Kidney (tissue), 13 donors: ENCODE measurements at regions not wholly inside any gene's neighbourhood (a gene's known extent, or its start where the extent isn't known, plus 50 kb on each side); places are given as distances from the start of the nearest gene placed in this dataset.
A peak's percentile ranks its signal among the peaks of the same experiment; 100 is the strongest.

Experiments
- DNase-seq, 5 donors: peaks; one replicate each; pipeline ENCODE4 v3.0.0-alpha.2; 2013 to 2020
- FAIRE-seq: peaks from 2 replicates; lab custom pipeline; 2012; peaks lifted over from hg19 to GRCh38; lab: Jason Lieb, UNC
- H3K27ac ChIP-seq, 2 donors: one replicate each; pipeline ENCODE4 v1.7.0; 2013; ENCODE audit warnings: low read depth in 2 of 2, low read length in 2 of 2, inconsistent platforms in 1 of 2
- H3K27me3 ChIP-seq: one replicate; pipeline ENCODE4 v1.7.1; 2013; ENCODE audit warnings: low read length, inconsistent platforms; ENCODE audit not compliant: control insufficient read depth, insufficient read depth
- H3K36me3 ChIP-seq, 3 donors: one replicate each; pipeline versions ENCODE4 v1.7.0 to v1.7.1; 2013; ENCODE audit warnings: low read length in 3 of 3, control low read depth in 1 of 3, inconsistent platforms in 1 of 3; ENCODE audit not compliant: insufficient read depth in 3 of 3, control insufficient read depth in 2 of 3
- H3K4me1 ChIP-seq, 3 donors: one replicate each; pipeline versions ENCODE4 v1.7.0 to v1.7.1; 2013; ENCODE audit warnings: low read length in 3 of 3, inconsistent platforms in 1 of 3, low read depth in 1 of 3; ENCODE audit not compliant: control insufficient read depth in 2 of 3, insufficient read depth in 2 of 3
- H3K4me3 ChIP-seq, 3 donors: one replicate each; pipeline versions ENCODE4 v1.7.0 to v1.8.1; 2013; ENCODE audit warnings: low read length in 3 of 3, control low read depth in 1 of 3, inconsistent platforms in 1 of 3
- H3K9ac ChIP-seq, 3 donors: one replicate each; pipeline versions ENCODE4 v1.7.0 to v1.7.1; 2013; ENCODE audit warnings: low read length in 3 of 3, control low read depth in 1 of 3, inconsistent platforms in 1 of 3
- H3K9me3 ChIP-seq, 3 donors: one replicate each; pipeline versions ENCODE4 v1.7.0 to v1.7.1; 2013; ENCODE audit warnings: low read length in 3 of 3, control low read depth in 1 of 3, inconsistent platforms in 1 of 3; ENCODE audit not compliant: control insufficient read depth in 2 of 3, insufficient read depth in 1 of 3
- CTCF ChIP-seq: IDR thresholded peaks from 3 replicates; pipeline ENCODE4 v1.5.1; 2012; ENCODE audit warnings: mild to moderate bottlenecking, moderate library complexity, borderline replicate concordance; ENCODE audit not compliant: insufficient read depth; ENCODE audit errors: extremely low read depth
- intact Hi-C: fragments of 100-400 bp; cut with DNase I; formaldehyde crosslinking; loops from one replicate; pipeline ENCODE4 v1.11.1; 2022
- donor health status: control.
- donor health status: control.
- donor health status: control.
- donor health status: control.
- donor health status: control.
- donor health status: DM: yes; HTN: yes; CAD: no.
- donor health status: Normal renal cell carcinoma (clear cell type).

DNA sequence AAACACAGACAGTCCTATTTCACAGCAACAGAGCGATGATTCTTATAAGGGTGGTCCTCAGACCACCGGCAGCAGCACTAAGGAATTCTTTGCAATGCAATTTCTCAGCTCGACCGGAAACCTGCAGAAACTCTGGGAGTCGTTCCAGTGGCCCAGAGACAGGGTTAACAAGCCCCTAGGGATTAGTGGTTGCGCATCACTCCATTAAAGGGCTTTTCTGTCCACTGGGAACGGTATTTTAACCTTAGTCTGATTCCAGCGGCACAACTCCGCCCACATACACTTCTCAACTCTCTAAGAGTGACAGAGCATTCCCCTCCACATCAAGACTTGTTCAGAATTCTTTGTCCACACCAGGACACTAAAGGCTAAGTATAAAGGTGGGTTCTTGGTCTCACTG is 341.5 kb downstream of the TFAP2A start:
- Histone ChIP-seq H3K4me3 (peak overlapping the region in 1 of 3 donors; percentile 17), H3K27ac (no peak overlapping the region), H3K9me3 (no peaks in the 10 kb centered on the region), H3K36me3 (no peaks in the 10 kb centered on the region), H3K27me3 (no peaks in the 10 kb centered on the region), H3K9ac (no peak overlapping the region), H3K4me1 (no peaks in the 10 kb centered on the region)
- intact Hi-C loops, result no loop called here
- FAIRE-seq (no peak), DNase-seq (peak in 4 of 5 donors; percentile 18 to 78 (median 36))
- TF ChIP-seq CTCF, result no peak

DNA sequence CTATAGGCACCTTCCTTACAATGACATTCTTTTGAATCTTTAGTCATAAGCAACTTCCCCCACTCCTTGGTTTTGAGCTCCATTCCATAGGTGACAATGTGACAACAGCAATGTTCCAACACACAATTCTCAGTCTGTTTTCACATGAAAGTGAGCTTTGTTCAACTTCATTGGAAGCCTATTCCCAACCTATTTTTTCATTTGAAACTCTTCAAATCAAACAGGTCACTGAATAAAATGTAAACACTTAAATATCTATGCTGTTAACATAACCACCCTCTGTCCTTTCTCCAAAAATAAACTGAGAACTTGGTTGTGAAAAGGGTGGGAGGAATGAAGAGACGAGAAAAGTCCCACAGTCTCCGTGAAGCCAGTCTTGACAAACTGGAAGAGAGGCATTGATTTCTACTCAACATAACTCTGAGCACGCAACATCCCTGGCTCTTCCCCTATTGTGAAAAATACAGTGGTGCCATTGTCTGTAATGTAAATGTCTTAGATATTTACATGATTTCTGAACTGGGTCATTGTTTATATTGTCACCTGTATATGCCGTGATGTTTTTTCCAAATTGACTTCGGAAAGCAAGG is 343.1 kb downstream of the TFAP2A start:
- intact Hi-C loops, result no loop called here
- H3K4me1 ChIP-seq, result no peaks in the 10 kb centered on the region
- H3K27me3 ChIP-seq, result no peaks in the 10 kb centered on the region
- no peak overlapping the region for H3K9ac ChIP-seq
- no peak for FAIRE-seq
- H3K4me3 ChIP-seq, result no peak overlapping the region
- H3K9me3 ChIP-seq, result no peaks in the 10 kb centered on the region
- no peak for DNase-seq
- no peak overlapping the region for H3K27ac ChIP-seq
- TF ChIP-seq CTCF, result no peak
- no peaks in the 10 kb centered on the region for H3K36me3 ChIP-seq

DNA sequence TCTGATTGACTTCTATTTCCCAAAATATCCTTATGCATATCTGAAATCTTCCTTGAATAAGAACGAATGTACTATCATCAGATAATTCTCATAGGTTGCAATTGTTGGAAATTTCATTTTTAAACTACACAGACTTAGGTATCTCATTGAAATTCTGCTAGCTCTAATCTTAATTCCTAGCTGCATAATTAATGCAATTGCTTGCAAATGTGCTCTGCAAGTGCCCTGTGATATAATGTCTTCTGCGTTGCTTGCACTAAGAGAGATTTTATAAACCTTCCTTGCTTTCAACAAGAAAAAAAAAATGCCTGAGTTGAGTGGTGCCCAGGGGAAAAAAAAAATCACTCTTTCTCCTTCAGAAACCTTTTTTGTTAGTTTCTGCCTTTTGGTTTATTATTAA is 354.9 kb downstream of the TFAP2A start:
- DNase-seq (no peak), FAIRE-seq (no peak)
- Histone ChIP-seq H3K9me3 (no peaks in the 10 kb centered on the region), H3K36me3 (no peaks in the 10 kb centered on the region), H3K9ac (no peak overlapping the region), H3K4me3 (no peak overlapping the region), H3K27ac (no peak overlapping the region), H3K4me1 (no peaks in the 10 kb centered on the region), H3K27me3 (no peaks in the 10 kb centered on the region)
- intact Hi-C loops, result no loop called here
- TF ChIP-seq CTCF, result no peak

GRCh38 chr6:10054672-10055071 is 360.2 kb downstream of the TFAP2A start:
- Histone ChIP-seq H3K27me3 (no peaks in the 10 kb centered on the region), H3K27ac (no peak overlapping the region), H3K4me3 (no peak overlapping the region), H3K9me3 (peaks cover 0 to 5% (median 0%) of the 10 kb centered on the region in 3 donors), H3K9ac (no peak overlapping the region), H3K36me3 (no peaks in the 10 kb centered on the region), H3K4me1 (no peaks in the 10 kb centered on the region)
- no peak for TF ChIP-seq CTCF
- FAIRE-seq, result no peak
- intact Hi-C loops, result no loop called here
- no peak for DNase-seq
